Hepatocyte (in vitro differentiated cells): ENCODE measurements at regions not wholly inside any gene's neighbourhood (a gene's known extent, or its start where the extent isn't known, plus 50 kb on each side); places are given as distances from the start of the nearest gene placed in this dataset.

ENCODE experiments used
- EZH2 ChIP-seq: fragments of 200-600 bp; sonication (generic); IDR thresholded peaks from 2 replicates; pipeline ENCODE4 v1.6.1; 2016; ENCODE audit warnings: antibody characterized with exemption, mild to moderate bottlenecking, borderline replicate concordance
- TF ChIP-seq, protein P1 (sequence below): fragments of 200-600 bp; sonication (generic); IDR thresholded peaks from 2 replicates; pipeline ENCODE4 v1.5.1; 2016; ENCODE audit warnings: antibody characterized with exemption, mild to moderate bottlenecking; ENCODE audit not compliant: poor library complexity

GRCh38 chr2:234865586-234865985 lies 86.2 kb upstream of the SH3BP4 start:
- TF ChIP-seq, protein P1, sequence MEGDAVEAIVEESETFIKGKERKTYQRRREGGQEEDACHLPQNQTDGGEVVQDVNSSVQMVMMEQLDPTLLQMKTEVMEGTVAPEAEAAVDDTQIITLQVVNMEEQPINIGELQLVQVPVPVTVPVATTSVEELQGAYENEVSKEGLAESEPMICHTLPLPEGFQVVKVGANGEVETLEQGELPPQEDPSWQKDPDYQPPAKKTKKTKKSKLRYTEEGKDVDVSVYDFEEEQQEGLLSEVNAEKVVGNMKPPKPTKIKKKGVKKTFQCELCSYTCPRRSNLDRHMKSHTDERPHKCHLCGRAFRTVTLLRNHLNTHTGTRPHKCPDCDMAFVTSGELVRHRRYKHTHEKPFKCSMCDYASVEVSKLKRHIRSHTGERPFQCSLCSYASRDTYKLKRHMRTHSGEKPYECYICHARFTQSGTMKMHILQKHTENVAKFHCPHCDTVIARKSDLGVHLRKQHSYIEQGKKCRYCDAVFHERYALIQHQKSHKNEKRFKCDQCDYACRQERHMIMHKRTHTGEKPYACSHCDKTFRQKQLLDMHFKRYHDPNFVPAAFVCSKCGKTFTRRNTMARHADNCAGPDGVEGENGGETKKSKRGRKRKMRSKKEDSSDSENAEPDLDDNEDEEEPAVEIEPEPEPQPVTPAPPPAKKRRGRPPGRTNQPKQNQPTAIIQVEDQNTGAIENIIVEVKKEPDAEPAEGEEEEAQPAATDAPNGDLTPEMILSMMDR: no peak
- TF ChIP-seq EZH2: no peak
